Thoracic aorta (tissue), 2 donors: ENCODE measurements at regions not wholly inside any gene's neighbourhood (a gene's known extent, or its start where the extent isn't known, plus 50 kb on each side); places are given as distances from the start of the nearest gene placed in this dataset.

ENCODE experiments used
- ATAC-seq: fragments of 150-250 bp; one replicate; pipeline ENCODE4 v1.8.0; 2017; ENCODE audit warnings: low read depth; ENCODE audit not compliant: insufficient number of reproducible peaks, low FRiP score
- DNase-seq: peaks from one replicate; pipeline ENCODE4 v3.0.0-alpha.2; 2020; ENCODE audit warnings: low spot score
- H3K27ac ChIP-seq, 2 donors: fragments of 200-600 bp; sonication (generic); 1 replicate in 1 of 2; 2 replicates in 1 of 2; pipeline ENCODE4 v1.5.1; 2016; ENCODE audit warnings: mild to moderate bottlenecking in 2 of 2, moderate library complexity in 2 of 2
- H3K27me3 ChIP-seq: fragments of 200-600 bp; sonication (generic); replicated peaks from 2 replicates; pipeline ENCODE4 v1.6.0; 2016; ENCODE audit warnings: mild to moderate bottlenecking; ENCODE audit not compliant: insufficient read depth
- H3K36me3 ChIP-seq: fragments of 200-600 bp; sonication (generic); one replicate; pipeline ENCODE4 v1.5.1; 2016
- H3K4me1 ChIP-seq, 2 donors: fragments of 200-600 bp; sonication (generic); 1 replicate in 1 of 2; 2 replicates in 1 of 2; pipeline versions ENCODE4 v1.5.1 to v1.6.0; 2016; ENCODE audit warnings: low read depth in 2 of 2, mild to moderate bottlenecking in 1 of 2; ENCODE audit not compliant: control insufficient read depth in 1 of 2
- H3K4me3 ChIP-seq: fragments of 200-600 bp; sonication (generic); 2 replicates; pipeline ENCODE4 v1.5.1; 2016; ENCODE audit warnings: mild to moderate bottlenecking
- H3K9me3 ChIP-seq: fragments of 200-600 bp; sonication (generic); 2 replicates; pipeline ENCODE4 v1.5.1; 2016
- CTCF ChIP-seq: fragments of 200-600 bp; sonication (generic); IDR thresholded peaks from one replicate; pipeline ENCODE4 v1.5.1; 2019; ENCODE audit warnings: antibody characterized with exemption

- no peaks in the 10 kb centered on the region for H3K27me3 ChIP-seq
- no peaks in the 10 kb centered on the region for H3K4me1 ChIP-seq
- ATAC-seq = no peak
- DNase-seq = no peak
- H3K36me3 ChIP-seq = no peaks in the 10 kb centered on the region
- no peaks in the 10 kb centered on the region for H3K9me3 ChIP-seq
- H3K27ac ChIP-seq = no peak overlapping the region
- TF ChIP-seq CTCF = no peak
- no peak overlapping the region for H3K4me3 ChIP-seq
Observed at GRCh38 chr17:72303787-72304733, 183.2 kb downstream of the SOX9 start.

GRCh38 chr17:72304859-72305258 lies 184.0 kb downstream of the SOX9 start:
- ATAC-seq (no peak), DNase-seq (no peak)
- H3K36me3 ChIP-seq = no peaks in the 10 kb centered on the region
- H3K4me1 ChIP-seq = no peaks in the 10 kb centered on the region
- no peaks in the 10 kb centered on the region for H3K9me3 ChIP-seq
- H3K4me3 ChIP-seq = no peak overlapping the region
- H3K27ac ChIP-seq = no peak overlapping the region
- no peaks in the 10 kb centered on the region for H3K27me3 ChIP-seq
- no peak for TF ChIP-seq CTCF

- no peak overlapping the region for H3K4me3 ChIP-seq
Observed at GRCh38 chr17:72305472-72305871, 184.7 kb downstream of the SOX9 start.

GRCh38 chr17:72306037-72306436 lies 185.2 kb downstream of the SOX9 start:
- DNase-seq (no peak), ATAC-seq (no peak)
- no peak overlapping the region for H3K27ac ChIP-seq

More at GRCh38 chr17:72305472-72305871, 184.7 kb downstream of the SOX9 start:
- Histone ChIP-seq H3K9me3 (no peaks in the 10 kb centered on the region), H3K36me3 (no peaks in the 10 kb centered on the region), H3K4me1 (no peaks in the 10 kb centered on the region), H3K27me3 (no peaks in the 10 kb centered on the region), H3K27ac (no peak overlapping the region)
- DNase-seq (no peak), ATAC-seq (no peak)
- no peak for TF ChIP-seq CTCF

More at GRCh38 chr17:72306037-72306436, 185.2 kb downstream of the SOX9 start:
- Histone ChIP-seq H3K27me3 (no peaks in the 10 kb centered on the region), H3K4me1 (no peaks in the 10 kb centered on the region), H3K9me3 (no peaks in the 10 kb centered on the region), H3K4me3 (no peak overlapping the region), H3K36me3 (no peaks in the 10 kb centered on the region)
- TF ChIP-seq CTCF = no peak
